MM.1S (cell line): ENCODE measurements at regions not wholly inside any gene's neighbourhood (a gene's known extent, or its start where the extent isn't known, plus 50 kb on each side); places are given as distances from the start of the nearest gene placed in this dataset.

Experiments used
- CTCF ChIP-seq: fragments of 300-600 bp; sonication (generic); IDR thresholded peaks from 2 replicates; pipeline ENCODE4 v1.5.1; 2016; ENCODE audit warnings: antibody characterized with exemption, low read length, mixed read lengths
- EZH2 ChIP-seq: fragments of 300-600 bp; sonication (generic); optimal IDR thresholded peaks from 2 replicates; pipeline ENCODE3; 2017; ENCODE audit warnings: low read depth, mild to moderate bottlenecking, antibody characterized with exemption, low read length, mixed read lengths

- no peak for TF ChIP-seq CTCF
- TF ChIP-seq EZH2, result no peak
Observed at GRCh38 chr2:239727776-239728600, 297.2 kb downstream of the NDUFA10 start.
